ENCODE measurements at regions not wholly inside any gene's neighbourhood (a gene's known extent, or its start where the extent isn't known, plus 50 kb on each side); places are given as distances from the start of the nearest gene placed in this dataset.

Small RNA genes in the stretch of these regions (small RNA-seq; reads per million reads assigned to genes)
- 0 reads per million in 2 experiments for gene AC004004.1
